Naive B cell (primary cell): ENCODE measurements at regions not wholly inside any gene's neighbourhood (a gene's known extent, or its start where the extent isn't known, plus 50 kb on each side); places are given as distances from the start of the nearest gene placed in this dataset.

ENCODE experiments used
- ATAC-seq, 2 donors: fragments of 150-1000 bp; cut with Tn5 transposase; 2 replicates each; pipeline ENCODE4 v1.10.0; 2021; ENCODE audit warnings: low read depth in 2 of 2, mild to moderate bottlenecking in 2 of 2, moderate library complexity in 2 of 2
- DNase-seq: peaks from one replicate; pipeline ENCODE4 v3.0.0; 2022
- H3K27ac Mint-ChIP-seq, 6 donors: one replicate each; pipeline ENCODE4 v1.8.0; 2020 to 2022; ENCODE audit warnings: mild to moderate bottlenecking in 6 of 6, mixed read lengths in 6 of 6, moderate library complexity in 5 of 6, inconsistent platforms in 2 of 6
- H3K27me3 Mint-ChIP-seq, 3 donors: one replicate each; pipeline ENCODE4 v1.8.0; 2021 to 2022; ENCODE audit warnings: mixed read lengths in 3 of 3, mild to moderate bottlenecking in 1 of 3
- H3K36me3 Mint-ChIP-seq, 2 donors: one replicate each; pipeline ENCODE4 v1.8.0; 2020 to 2022; ENCODE audit warnings: mixed read lengths in 2 of 2, inconsistent platforms in 1 of 2, mild to moderate bottlenecking in 1 of 2
- H3K4me1 Mint-ChIP-seq, 3 donors: one replicate each; pipeline ENCODE4 v1.8.0; 2020 to 2022; ENCODE audit warnings: mixed read lengths in 3 of 3, inconsistent platforms in 1 of 3, mild to moderate bottlenecking in 1 of 3, moderate library complexity in 1 of 3
- H3K4me3 Mint-ChIP-seq, 8 donors: one replicate each; pipeline ENCODE4 v1.8.0; 2020 to 2022; ENCODE audit warnings: mild to moderate bottlenecking in 8 of 8, mixed read lengths in 8 of 8, moderate library complexity in 8 of 8, inconsistent platforms in 2 of 8
- H3K9me3 Mint-ChIP-seq, 7 donors: one replicate each; pipeline ENCODE4 v1.8.0; 2020 to 2022; ENCODE audit warnings: mixed read lengths in 7 of 7, mild to moderate bottlenecking in 5 of 7, inconsistent platforms in 2 of 7, moderate library complexity in 1 of 7

DNA sequence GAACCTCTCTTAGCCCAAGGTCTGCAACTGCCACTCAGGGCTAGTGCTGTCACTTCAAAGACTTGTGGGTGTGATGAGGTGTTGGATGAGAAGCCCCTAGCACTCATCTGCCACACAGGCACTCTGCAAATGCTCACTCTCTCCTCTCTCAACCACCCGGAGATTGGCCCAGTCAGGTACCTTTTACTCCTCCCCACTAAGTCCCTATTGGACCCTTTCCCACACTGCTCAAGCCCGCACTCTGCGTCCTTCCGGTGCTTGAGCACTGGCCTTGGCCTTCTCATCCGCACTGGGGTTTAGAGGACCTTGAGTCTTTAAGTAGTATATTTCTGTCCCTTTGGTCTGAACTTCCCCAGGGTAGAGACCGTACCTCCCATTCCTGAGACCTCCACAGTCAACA is 308.0 kb downstream of the NXPE2 start:
- no peaks in the 10 kb centered on the region for H3K4me1 Mint-ChIP-seq
- no peaks in the 10 kb centered on the region for H3K36me3 Mint-ChIP-seq
- no peaks in the 10 kb centered on the region for H3K27me3 Mint-ChIP-seq
- H3K27ac Mint-ChIP-seq = no peak overlapping the region
- no peaks in the 10 kb centered on the region for H3K9me3 Mint-ChIP-seq
- DNase-seq (no peak), ATAC-seq (no peak)
- H3K4me3 Mint-ChIP-seq = no peak overlapping the region

DNA sequence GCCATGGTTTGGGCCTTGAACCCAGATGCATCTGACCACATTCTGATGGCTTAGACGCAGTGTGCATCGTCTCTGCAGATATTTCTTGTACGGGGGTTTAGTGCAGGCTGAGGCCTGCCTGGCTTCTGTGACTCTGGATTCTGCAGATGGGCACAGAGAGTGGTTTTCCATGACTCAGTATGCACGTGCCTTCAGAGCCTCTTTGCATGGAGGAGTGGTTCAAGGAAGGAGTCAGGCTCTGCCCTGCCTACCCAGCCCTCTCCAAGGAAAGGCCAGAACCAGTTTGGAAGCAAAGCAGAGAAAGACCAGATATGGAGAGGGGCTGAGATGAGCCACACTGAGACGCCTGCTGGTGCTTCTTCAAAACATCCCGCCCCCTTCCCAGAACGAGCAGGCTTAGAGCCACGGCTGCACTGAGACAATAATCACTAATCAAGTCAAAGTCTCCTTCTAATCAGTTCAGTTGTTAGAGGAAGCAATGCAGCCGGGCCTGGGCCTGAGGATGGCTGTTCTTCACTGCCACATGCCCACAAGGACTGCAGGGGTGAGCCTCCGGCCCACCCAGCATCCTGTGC is 308.9 kb downstream of the NXPE2 start:
- ATAC-seq (no peak), DNase-seq (no peak)
- Mint-ChIP-seq H3K9me3 (peaks cover 0 to 4% (median 0%) of the 10 kb centered on the region in 7 donors), H3K4me1 (no peaks in the 10 kb centered on the region), H3K27ac (no peak overlapping the region), H3K36me3 (no peaks in the 10 kb centered on the region), H3K4me3 (no peak overlapping the region), H3K27me3 (no peaks in the 10 kb centered on the region)

DNA sequence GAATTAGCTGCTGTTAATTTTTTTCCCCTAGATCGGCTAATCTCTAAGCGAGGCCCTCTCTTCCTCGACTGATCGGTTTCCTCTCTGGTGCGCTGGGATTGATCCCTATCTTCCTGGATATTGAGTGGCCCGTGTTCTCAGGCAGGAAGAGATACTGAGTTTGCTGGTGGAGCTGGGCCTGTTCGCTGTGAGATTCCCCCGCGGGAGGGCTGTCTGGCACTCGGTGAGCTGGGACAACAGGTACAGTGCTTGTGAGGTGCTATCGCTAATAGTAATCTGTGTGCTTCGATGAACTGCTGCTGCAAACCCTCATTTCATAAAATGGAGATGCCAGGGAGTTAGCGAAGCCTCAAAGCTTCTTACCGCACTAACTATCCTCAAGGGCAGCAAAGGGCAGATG is 310.3 kb downstream of the NXPE2 start:
- ATAC-seq = no peak
- Mint-ChIP-seq H3K4me3 (no peak overlapping the region), H3K27me3 (no peaks in the 10 kb centered on the region), H3K9me3 (peaks cover 0 to 4% (median 0%) of the 10 kb centered on the region in 7 donors), H3K4me1 (no peaks in the 10 kb centered on the region), H3K27ac (no peak overlapping the region), H3K36me3 (no peaks in the 10 kb centered on the region)
- no peak for DNase-seq

DNA sequence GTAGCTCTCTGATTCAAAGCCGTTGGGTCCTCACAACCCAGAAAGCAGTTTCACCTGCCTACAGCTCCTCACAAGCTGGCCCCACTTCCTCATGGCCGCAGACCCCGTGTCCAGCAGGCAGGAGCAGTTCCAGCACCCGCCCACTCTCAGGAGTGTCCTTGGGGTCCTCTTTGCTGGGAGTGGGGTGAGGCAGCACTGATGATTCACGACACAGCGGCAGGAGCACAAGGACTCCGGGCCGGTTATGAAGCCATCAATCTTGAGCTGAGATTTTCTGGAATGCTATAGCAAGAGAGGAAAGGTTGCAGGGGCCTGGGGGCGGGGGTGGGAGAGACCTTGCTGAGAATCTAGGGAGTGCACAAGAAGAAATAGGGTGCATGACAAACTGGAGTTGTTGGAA is 311.2 kb downstream of the NXPE2 start:
- no peak for ATAC-seq
- no peak overlapping the region for H3K27ac Mint-ChIP-seq
- no peaks in the 10 kb centered on the region for H3K4me1 Mint-ChIP-seq
- DNase-seq = no peak
- peaks cover 0 to 4% (median 0%) of the 10 kb centered on the region in 7 donors for H3K9me3 Mint-ChIP-seq
- H3K27me3 Mint-ChIP-seq = no peaks in the 10 kb centered on the region
- H3K4me3 Mint-ChIP-seq = no peak overlapping the region
- no peaks in the 10 kb centered on the region for H3K36me3 Mint-ChIP-seq

DNA sequence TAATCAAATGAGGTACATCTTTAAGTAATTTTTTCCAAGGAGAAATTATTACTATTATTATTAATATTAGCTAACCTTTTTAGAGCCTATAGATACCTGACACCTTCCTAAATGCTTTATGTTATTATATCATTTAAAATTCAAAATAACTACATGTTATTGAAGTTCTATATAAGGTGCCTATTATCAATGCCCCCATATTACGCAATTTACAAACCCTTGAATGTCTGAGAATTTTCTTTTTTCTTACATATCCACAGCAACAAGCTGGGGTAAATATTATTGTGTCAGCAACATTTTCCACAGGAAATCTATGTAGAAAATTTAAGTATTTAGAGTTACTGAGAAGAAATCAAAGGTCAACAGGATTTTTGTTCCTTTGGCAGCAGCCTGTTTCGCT is 327.3 kb downstream of the NXPE2 start:
- no peaks in the 10 kb centered on the region for H3K27me3 Mint-ChIP-seq
- no peak for DNase-seq
- no peak overlapping the region for H3K27ac Mint-ChIP-seq
- no peaks in the 10 kb centered on the region for H3K4me1 Mint-ChIP-seq
- H3K4me3 Mint-ChIP-seq = no peak overlapping the region
- no peak for ATAC-seq
- H3K36me3 Mint-ChIP-seq = no peaks in the 10 kb centered on the region
- peaks cover 0 to 17% (median 7%) of the 10 kb centered on the region in 7 donors for H3K9me3 Mint-ChIP-seq

DNA sequence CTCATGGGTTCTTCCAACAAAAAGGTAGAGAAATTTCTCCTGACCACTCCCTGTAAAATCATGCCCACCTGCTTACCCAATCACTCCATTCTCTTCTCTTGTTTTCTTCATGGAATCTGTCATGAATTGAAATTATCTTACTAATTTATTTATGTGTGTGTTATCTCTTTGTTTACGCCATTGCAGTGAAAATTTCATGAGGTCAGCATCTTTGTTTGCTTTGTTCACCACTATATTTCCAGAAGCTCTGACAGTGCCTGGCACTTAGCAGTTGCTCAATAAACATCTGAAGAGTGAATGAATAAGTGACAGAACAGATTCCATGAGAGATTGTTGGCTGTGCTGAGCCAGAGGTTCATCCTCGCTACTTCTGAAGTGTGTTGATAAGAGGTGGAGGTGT is 329.5 kb downstream of the NXPE2 start:
- no peak for ATAC-seq
- Mint-ChIP-seq H3K27me3 (no peaks in the 10 kb centered on the region), H3K36me3 (no peaks in the 10 kb centered on the region), H3K27ac (no peak overlapping the region), H3K9me3 (peaks cover 0 to 17% (median 6%) of the 10 kb centered on the region in 7 donors), H3K4me3 (no peak overlapping the region), H3K4me1 (no peaks in the 10 kb centered on the region)
- no peak for DNase-seq

DNA sequence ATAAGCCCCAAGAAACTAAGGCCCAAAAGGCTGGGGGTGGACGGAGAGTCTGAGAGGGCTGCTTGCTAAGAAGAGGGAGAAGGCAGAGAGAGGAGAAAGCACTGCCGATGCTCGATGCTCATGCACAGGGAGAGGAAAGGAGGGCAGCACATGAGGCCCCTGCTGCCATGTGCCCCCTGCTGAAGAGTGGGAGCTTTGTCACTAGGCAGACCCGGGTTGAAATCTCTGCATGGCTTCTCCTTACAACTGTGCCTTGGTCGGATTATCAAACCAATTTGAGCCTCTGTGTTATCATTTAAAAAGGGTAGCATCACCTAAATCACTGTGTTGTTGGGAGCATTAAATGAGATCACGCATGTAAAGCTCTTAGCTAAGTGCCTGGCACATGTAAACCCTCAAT is 330.5 kb downstream of the NXPE2 start:
- H3K4me1 Mint-ChIP-seq = no peaks in the 10 kb centered on the region
- ATAC-seq = no peak
- DNase-seq = no peak
- H3K9me3 Mint-ChIP-seq = peaks cover 0 to 13% (median 7%) of the 10 kb centered on the region in 7 donors
- H3K27ac Mint-ChIP-seq = peak overlapping the region in 1 of 6 donors; percentile 16
- H3K4me3 Mint-ChIP-seq = peak overlapping the region in 1 of 8 donors; percentile 38
- no peaks in the 10 kb centered on the region for H3K36me3 Mint-ChIP-seq
- H3K27me3 Mint-ChIP-seq = no peaks in the 10 kb centered on the region

DNA sequence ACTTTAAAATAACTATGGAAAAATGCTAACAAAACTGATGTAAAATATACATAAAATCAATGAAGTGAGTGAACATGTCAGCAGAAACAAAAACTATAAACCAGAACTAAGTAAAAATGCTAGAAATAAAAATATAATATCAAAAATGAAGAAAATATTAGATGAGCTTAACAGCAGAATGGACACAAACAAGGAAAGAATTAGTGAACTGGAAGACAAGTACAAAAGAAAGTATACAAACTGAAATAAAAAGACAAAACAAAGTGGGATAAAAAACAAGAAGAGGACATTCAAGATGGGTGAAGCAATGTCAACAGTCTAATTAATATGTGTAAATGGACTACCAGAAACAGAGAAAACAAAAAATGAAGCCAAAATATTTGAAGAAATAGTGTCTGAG is 339.2 kb downstream of the NXPE2 start:
- Mint-ChIP-seq H3K9me3 (peaks cover 8 to 42% (median 19%) of the 10 kb centered on the region in 7 donors), H3K4me3 (no peak overlapping the region)
- DNase-seq = no peak

DNA sequence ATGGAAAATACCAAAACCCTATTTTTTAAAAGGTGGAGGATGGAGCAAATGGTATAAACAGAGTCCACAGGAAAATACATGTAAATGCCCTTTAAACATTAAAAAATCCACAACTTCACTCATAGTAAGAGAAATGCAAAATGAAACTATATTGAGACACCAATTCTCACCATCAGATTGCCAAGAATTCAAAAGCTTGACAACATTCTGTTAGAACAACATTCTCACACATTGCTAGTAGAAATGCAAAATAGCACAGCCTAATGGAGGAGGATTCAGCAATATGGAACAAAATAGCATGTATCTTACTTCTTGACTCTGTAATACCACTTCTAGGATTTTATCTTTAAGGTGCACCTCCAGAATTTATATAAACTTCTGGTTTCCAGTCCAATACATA is 351.8 kb downstream of the NXPE2 start:
- peaks cover 0 to 12% (median 5%) of the 10 kb centered on the region in 7 donors for H3K9me3 Mint-ChIP-seq
- H3K4me3 Mint-ChIP-seq = no peak overlapping the region
- H3K27me3 Mint-ChIP-seq = no peaks in the 10 kb centered on the region
- DNase-seq = no peak
- ATAC-seq = no peak
- no peak overlapping the region for H3K27ac Mint-ChIP-seq
- no peaks in the 10 kb centered on the region for H3K4me1 Mint-ChIP-seq
- no peaks in the 10 kb centered on the region for H3K36me3 Mint-ChIP-seq

More for the DNA sequence above, 339.2 kb downstream of the NXPE2 start:
- H3K27me3 Mint-ChIP-seq = no peaks in the 10 kb centered on the region
- no peaks in the 10 kb centered on the region for H3K4me1 Mint-ChIP-seq
- H3K36me3 Mint-ChIP-seq = peaks cover 4 to 8% of the 10 kb centered on the region in 2 donors
- ATAC-seq = no peak
- no peak overlapping the region for H3K27ac Mint-ChIP-seq

DNA sequence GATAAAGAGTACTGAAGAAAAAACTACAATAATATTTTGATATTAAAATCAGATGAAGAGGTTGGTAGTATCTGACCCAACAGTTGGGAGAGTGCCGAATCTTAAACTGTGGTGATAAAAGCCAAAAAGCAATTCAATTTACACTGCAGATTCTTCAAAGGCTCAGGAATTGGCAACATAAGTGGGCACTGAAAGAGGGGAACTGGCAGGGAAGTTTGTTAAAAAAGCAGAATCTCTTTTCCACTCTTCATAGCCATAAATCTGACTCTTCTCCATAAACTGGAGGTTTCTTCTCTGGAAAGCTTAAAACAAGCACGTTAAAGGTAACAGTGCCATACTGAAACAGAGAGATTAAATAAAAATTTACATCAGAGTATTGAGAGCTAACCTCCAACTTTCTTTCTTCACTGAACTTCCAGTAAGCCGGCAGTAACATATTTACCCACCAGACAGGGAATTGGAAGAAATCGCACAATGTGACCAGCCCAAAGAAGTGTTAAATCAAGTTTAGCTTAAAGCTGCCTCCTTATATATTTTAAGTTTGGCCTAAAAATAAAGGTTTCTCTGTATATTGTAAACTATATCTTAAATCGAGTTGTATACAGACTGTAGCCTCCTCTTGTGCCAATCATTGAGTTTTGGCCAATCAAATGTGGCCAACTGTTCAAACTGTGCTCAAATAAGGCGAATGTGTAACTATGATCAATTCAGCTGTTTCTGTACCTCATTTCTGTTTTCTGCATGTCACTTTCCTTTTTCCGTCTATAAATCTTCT is 358.3 kb downstream of the NXPE2 start:
- H3K27ac Mint-ChIP-seq = no peak overlapping the region

DNA sequence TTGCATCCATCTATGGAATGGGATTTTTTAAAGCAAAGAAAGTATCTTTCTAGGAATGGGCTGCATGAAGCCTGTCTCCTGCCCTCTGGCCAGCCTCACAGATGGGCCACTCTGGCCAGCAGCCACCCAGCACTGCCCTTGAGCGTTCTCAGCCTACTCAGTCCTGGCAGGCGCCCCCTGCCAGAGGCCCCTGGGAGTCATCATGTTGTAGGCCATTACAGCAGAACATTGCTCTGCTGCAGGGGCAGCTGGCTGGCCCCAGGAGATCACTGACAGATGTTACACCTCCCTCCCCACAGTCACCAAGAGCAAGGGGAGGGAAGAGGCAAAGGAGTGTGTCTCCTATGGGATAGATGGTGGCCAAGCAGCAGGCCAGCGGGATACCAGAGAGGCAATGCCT is 363.7 kb downstream of the NXPE2 start:
- DNase-seq = no peak
- H3K36me3 Mint-ChIP-seq = no peaks in the 10 kb centered on the region
- ATAC-seq = no peak
- H3K27me3 Mint-ChIP-seq = peaks cover 0 to 4% (median 0%) of the 10 kb centered on the region in 3 donors
- peaks cover 0 to 6% (median 3%) of the 10 kb centered on the region in 7 donors for H3K9me3 Mint-ChIP-seq
- no peak overlapping the region for H3K4me3 Mint-ChIP-seq
- no peaks in the 10 kb centered on the region for H3K4me1 Mint-ChIP-seq
- no peak overlapping the region for H3K27ac Mint-ChIP-seq

More for the DNA sequence above, 358.3 kb downstream of the NXPE2 start:
- Mint-ChIP-seq H3K36me3 (no peaks in the 10 kb centered on the region), H3K4me1 (no peaks in the 10 kb centered on the region), H3K27me3 (peaks cover 0 to 4% (median 0%) of the 10 kb centered on the region in 3 donors), H3K4me3 (no peak overlapping the region), H3K9me3 (peaks cover 0 to 6% (median 3%) of the 10 kb centered on the region in 7 donors)
- ATAC-seq (no peak), DNase-seq (no peak)

DNA sequence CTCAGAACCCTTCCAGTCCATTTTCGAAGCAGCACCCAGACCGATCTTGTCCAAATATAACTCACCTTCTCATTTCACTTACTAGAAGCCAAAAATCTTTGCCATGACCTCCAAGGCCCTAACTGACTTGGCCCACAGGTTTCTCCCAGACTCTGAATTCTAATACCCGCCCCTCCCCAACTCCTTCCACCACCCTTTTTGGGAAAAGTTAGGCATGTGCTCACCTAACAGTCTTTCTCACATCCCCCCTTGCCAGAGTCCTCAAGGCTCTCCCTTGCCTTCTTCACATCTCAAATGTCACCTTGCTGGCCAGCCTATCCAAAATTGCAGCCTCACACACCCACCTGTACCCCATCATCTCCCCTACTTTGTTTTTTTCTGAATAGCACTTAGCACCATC is 369.3 kb downstream of the NXPE2 start:
- ATAC-seq = no peak
- Mint-ChIP-seq H3K4me3 (no peak overlapping the region), H3K27ac (no peak overlapping the region), H3K27me3 (peaks cover 0 to 5% (median 0%) of the 10 kb centered on the region in 3 donors), H3K4me1 (no peaks in the 10 kb centered on the region), H3K36me3 (no peaks in the 10 kb centered on the region), H3K9me3 (peaks cover 0 to 5% (median 0%) of the 10 kb centered on the region in 7 donors)
- DNase-seq = no peak

DNA sequence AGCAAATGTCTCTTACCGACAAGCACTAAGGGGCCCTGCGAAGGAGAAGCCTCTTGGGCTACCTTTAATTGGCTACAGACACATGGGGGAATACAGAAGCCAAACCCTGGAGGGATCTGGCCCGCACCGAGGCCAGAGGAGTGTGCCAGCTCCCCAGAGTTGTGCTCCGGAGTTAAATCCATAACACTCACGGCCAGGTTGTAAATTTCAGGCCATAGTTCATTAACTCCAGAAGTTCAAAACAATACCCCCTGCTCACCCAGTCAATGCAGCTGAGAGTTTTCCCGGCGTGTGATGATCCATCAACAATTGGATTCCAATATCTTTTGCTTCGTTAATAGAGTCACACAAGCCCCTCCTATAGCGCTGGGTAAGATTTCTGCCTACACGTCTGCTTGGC is 371.5 kb downstream of the NXPE2 start:
- H3K4me3 Mint-ChIP-seq = no peak overlapping the region
- no peak for ATAC-seq

DNA sequence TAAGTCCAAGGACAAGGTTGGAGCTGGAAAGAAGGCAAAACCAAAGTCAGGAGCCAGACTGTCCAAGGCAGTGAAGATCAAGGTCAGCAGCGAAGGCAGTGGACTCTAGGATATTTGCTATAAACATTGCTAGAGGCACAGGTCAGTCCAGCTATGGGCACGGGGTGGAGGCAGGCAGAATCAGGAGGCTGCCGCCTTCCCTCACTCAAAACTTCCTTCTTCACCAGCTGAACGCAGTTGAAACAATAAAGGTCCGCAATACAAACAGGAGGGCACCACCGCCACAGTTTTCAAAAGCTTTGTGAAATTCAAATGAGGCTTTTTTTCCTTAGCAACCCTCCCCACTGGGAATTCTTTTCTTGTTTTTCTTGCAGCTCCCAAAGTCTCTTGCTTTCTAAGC is 372.4 kb downstream of the NXPE2 start:
- Mint-ChIP-seq H3K4me1 (no peaks in the 10 kb centered on the region), H3K36me3 (peaks cover 0 to under 1% of the 10 kb centered on the region in 2 donors), H3K27ac (no peak overlapping the region), H3K9me3 (peaks cover 1 to 13% (median 4%) of the 10 kb centered on the region in 7 donors), H3K27me3 (peaks cover 0 to 5% (median 0%) of the 10 kb centered on the region in 3 donors), H3K4me3 (no peak overlapping the region)
- no peak for DNase-seq
- ATAC-seq = no peak

More for the DNA sequence above, 371.5 kb downstream of the NXPE2 start:
- Mint-ChIP-seq H3K4me1 (no peaks in the 10 kb centered on the region), H3K36me3 (no peaks in the 10 kb centered on the region), H3K27me3 (peaks cover 0 to 5% (median 0%) of the 10 kb centered on the region in 3 donors), H3K27ac (no peak overlapping the region), H3K9me3 (peaks cover 1 to 13% (median 4%) of the 10 kb centered on the region in 7 donors)
- no peak for DNase-seq
